Stimulated activated CD8-positive, alpha-beta memory T cell treated with anti-CD3 and anti-CD28 coated beads, Interleukin-15, amount 100 ng/mL, for 48 hours (primary cell): ENCODE measurements at regions not wholly inside any gene's neighbourhood (a gene's known extent, or its start where the extent isn't known, plus 50 kb on each side); places are given as distances from the start of the nearest gene placed in this dataset.

Source experiments
- DNase-seq, 2 donors: peaks; one replicate each; pipeline ENCODE4 v3.0.0-alpha.2; 2020; ENCODE audit warnings: low read depth in 2 of 2

DNA sequence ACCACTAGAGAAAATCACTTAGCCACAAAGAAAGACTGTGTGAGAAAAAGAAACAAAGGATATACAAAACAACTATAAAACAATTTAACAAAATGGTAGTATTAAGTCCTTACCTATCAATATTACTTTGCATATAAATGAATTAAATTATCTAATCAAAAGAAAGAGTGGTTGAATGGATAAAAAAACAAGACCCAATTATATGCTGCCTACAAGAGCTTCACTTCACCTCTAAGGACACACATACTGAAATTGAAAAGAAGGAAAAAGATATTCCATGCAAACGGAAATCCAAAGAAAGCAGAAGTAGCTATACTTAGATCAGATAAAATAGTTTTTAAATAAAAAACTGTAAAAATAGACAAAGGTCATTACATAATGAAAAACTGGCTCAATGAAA is 134.9 kb upstream of the CCDC196 start:
- DNase-seq = no peak

DNA sequence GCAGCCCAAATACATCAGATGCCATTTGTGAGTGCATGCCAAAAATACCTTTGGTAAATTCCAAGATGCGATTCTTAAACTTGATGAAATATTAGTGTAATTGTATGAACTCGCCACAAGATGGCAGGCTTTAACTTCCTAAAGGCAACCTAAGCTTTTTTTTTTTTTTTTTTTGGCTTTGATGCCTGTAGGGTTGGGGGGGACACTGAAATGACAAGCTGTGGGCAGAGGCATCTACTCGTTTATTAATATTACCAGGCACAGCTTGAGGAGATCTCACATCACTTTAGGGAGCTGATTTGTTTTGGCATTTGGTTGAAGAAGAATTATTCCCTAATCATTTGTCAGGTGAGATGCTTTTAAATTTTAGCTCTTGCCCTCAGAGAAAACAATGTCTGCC is 126.7 kb upstream of the CCDC196 start:
- DNase-seq = no peak

DNA sequence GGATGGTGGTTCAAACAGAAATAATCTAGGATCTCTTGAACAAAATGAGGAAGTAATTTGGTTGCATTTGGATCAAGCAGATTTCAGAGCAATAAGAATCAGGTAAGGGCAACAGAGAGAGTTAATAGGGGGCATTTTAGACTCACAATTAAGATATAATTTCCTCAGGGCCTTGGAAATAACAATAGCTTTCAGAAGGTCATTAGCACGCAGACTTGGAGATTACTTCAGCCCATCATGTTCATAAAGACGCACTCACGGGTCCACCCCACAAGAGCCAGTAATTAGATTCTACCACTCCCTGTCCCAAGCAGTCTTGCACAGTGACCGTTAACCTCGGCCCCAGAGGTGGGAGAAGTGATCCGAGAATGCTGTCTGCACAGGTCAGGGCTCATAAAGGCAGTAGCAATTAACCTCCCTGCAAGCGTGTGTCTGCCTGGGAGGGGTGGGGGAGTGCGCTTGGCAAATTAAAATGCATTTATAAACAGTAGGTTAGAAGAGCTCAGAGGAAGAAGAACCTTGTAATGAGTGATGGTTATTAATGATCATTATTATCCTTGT is 125.7 kb upstream of the CCDC196 start:
- no peak for DNase-seq

DNA sequence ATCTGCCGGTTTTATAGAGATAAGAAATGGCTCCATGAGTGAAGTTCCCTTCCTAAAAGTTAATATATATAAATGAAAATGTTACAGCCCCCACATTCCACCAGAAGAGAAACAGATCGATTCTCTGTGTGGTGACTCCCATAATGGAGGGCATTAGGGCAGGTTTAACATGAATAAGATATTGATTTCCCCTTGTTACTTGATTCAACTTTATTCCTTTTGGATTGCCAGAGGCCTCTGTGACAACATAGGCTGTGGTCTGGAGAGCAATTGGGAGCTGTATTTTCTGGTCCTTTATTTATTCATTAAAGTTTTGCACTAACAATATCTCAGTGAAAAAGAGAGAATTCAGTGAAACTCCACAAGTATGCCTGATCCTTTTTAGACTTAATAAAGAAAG is 125.2 kb upstream of the CCDC196 start:
- DNase-seq = no peak

DNA sequence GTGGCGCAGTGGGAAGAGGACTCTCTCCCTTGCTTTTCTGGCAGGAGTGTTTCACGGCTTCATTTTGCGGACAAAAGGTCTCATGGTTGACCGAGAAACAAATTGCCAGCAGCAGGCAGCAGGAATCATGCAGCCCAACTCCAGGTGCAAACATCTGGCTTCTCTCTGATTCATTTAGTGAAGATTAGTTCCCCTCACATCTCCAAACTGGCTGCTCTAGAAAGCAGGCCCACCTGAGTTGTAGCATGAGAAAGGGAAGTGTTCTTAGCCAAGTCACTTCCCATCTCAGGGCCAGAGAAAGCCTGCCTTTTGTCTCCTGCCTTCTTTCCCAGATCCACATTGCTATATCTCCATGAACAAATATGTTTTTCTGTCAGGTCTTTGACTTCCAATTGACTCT is 120.8 kb upstream of the CCDC196 start:
- DNase-seq = no peak

DNA sequence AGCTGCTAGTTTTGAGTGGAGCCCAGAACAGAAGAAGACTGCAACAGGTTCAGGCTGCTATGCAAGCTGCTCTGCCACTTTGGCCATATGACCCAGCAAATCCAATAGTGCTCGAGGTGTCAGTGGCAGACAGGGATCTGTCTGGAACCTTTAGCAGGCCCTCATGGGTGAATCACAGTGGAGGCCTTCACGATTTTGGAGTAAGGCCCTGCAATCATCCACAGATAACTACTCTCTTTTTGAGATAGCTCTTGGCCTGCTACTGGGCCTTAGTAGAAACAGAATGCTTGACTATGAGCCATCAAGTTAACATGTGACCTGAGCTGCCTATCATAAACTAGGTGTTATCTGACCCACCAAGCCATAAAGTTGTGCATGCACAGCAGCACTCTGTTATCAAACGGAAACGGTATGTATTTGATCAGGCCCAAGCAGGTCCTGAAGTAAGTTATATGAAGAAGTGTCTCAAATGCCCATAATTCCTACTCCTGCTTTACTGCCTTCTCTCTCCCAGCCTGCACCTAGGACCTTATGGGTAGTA is 116.9 kb upstream of the CCDC196 start:
- no peak for DNase-seq

DNA sequence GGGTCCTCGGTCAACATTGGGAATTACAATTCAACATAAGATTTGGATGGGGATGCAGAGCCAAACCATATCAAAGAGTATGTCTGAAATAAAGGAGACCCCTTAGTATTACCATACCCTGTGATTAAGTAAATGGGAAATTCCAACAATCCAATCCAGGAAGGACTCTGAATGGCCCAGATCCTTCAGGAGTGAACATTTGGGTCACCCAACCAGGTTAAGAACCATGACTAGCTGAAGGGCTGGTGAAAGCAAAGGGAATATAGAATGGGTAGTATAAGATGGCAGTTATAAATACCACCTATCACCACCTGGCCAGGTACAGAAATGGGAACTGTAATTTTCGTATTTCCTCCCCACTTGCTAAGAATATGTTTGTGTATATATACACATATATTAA is 114.4 kb upstream of the CCDC196 start:
- no peak for DNase-seq

DNA sequence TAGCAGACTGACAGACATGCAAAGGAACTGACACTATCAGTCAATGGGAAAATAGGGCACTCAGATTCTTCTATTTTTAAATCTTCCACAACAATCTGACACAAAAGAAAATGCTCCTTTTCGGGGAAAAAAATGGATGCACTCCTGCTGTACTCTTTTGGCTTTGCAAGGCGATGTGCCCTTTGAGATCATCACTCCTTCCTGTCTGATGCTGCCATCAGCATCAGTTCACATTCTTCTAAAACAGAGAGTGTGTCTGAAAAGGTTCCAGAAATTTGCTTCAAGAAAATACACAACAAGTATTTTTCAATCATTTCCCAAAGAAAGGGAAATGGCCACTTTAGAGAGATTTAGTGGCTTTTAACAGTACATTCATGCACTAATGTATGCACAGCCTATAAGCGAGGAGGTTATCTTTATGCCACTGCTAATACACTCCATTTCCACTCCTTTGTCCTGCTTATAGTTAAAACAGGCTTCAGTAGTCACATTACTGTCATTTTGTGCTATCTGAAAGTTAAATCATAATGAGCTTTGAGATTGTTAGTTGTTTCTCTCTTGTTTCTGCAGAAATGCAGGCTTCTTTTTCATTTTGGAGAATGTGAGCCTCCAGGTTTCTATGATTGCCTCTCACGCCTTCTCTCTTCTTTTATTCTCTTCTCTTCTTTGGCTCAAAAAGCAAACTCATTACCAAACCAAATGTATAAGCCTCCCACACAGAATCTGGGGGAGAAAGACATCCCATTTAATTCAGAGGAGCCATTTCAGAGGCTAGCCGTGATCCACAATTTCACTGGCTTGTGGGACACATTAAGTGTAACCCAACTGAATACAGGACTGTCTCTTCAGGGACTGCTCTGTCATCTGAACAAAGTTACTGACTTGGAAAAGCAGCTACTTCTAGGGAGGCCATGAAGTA is 110.9 kb upstream of the CCDC196 start:
- no peak for DNase-seq

DNA sequence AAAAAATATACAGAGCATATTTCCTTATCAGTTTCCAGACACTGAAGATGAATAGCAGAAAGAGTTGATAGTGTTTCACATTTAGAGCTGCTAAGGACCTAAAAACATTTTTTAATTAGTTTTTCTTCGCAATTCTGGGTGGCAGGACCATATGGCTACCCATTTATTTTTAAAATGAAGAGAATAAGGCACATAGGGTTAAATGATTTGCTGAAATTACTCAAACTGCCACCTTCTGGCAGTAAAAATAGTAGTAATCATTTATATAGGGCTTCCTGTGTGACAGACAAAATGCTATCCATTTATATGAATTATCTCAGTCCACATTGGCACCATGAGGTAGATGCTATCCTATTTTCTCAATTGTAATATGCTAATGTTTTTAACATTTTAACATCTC is 108.6 kb upstream of the CCDC196 start:
- no peak for DNase-seq

DNA sequence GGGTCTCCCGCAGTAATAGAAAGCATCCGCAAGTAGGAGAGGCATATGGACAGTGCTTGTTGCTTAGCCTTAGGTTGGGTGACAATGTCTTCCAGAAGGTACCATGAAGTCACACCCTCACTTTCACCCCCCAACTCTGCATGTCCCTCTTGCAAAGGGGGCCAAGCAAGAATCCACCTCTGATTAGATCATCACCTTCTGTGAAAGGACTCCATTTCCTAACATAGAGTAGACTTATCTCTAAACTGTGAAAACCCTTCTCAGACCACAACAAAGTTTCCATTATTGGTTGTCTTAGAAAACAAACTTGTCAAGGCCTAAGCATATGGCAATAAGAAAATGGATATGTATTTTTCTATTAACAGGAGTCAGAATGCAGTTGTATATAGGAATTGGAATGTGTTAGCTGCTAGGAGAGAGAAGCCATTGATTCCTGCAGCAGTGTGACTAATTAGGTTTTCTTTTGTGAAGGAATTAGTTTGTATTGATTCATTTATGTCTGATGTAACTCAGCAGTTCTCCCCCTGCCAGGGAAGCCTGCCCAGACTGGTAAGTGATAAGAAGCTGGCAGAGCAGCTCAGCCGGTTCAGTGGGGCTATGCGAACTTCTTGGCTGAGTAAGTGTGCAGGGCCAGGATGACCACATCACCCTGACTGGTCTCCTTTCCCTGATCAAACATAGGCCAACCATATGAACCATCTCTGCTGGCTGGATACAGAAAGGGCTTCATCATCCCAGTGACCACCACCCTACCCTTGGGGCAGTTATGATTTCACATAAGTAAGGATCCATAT is 107.3 kb upstream of the CCDC196 start:
- no peak for DNase-seq

DNA sequence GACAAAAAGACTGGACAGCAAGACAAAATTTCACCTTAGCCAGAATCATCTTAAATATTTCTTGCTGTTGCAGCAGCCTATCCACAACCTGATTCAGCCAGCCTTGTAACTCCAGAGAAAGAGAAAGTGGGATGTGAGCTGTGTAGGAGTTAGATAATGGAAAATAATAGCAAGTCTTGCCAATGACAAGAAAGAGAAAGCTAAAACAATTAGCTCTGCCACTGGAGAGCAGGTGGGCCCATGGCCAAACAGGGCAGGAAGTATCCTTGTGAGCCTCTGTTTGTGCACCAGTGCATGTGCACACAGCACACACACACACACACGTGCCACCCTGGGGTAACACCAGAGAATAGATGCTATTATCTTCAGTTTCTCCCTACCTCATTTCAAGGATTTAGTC is 106.0 kb upstream of the CCDC196 start:
- DNase-seq = no peak

DNA sequence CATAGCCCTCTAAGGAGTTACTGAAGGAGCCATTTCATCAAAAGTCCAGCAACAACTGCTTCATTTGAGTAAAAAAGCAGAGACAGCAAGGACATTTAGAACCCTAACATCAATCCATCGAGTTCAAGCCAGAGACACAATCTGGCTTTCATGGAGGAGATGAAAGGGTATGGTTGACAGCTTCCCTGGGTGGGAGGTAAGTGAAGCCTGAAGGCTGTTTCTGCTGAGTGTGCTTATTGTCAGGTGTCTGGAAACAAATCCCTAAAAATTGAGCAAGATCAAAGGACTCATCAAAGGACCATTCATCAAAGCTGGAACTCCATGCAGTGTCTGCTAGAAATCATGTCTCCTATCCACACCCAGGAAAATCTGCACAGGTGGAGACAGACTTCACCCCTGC is 104.4 kb upstream of the CCDC196 start:
- DNase-seq = no peak

DNA sequence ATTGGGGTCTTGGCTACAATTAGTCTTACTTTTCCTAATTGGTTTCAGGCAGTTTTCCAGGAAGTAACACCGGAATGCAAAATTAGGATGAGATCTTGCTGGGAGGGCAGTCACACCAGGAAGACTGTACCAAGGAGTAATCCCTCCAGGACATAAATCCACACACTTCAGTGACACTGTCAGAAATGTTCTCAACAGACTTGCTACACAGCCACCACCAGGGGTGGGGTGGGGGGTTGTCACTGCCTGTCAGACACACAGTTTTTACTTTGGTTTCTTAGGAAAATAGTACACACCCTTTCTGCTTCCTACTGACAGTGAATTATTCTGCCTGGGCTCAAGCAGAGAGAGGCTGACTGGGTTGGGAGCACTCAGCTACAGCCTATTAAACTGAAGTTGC is 102.9 kb upstream of the CCDC196 start:
- DNase-seq = no peak

DNA sequence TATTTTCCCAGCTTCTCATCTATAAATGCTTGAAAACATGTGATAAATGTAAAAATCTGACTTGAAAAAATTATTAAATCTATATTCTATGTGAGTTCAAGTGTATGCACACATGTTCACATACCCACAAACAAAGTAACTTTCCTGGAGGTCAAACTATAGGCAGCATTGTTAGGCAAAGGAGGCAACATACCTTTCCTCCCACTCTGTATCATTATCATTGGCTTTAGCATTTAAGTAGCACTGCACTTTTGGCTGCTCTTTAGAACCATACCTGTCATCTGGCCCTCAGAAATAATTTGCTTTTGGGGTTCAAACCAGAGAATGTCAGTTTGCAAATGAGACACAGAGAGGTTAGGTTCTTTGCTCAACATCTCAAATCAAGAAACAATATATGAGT is 102.4 kb upstream of the CCDC196 start:
- no peak for DNase-seq

DNA sequence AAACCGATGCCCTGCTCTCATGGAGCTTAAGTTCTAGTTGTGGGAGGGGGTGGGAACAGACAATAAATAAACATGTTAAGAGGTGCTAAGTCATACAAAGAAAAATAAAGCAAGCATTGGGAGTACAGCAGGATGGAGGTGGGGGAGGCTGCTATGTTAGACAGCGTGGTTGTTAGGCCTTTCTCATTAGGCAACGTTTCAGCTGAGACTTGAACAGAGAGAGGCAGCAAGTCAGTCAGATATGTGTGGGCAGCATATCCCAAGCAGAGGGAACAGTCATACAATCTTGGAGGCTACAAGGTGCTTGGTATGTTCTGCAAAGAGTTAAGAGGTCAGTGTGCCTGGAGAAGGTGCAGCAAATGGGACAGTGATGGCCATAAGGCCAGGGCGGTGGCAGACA is 97.7 kb upstream of the CCDC196 start:
- no peak for DNase-seq

DNA sequence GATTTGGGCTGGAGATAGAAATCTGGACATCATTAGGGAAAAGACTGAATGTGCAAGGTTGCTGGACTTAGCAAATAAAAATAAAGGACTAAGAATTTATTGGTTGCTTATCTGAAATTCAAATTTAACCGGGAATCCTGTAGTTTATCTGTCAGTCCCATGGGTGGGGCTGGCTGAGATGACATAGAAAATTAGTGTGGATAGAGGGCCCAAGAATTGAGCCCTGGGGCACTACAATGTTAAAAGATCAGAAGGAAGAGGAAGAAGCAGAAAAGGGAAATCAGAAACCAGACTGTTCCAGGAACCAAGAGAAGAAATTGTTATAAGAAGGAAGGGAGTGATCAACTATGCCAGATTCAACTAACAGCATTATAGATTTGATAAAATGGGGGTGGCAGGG is 96.7 kb upstream of the CCDC196 start:
- DNase-seq = no peak

DNA sequence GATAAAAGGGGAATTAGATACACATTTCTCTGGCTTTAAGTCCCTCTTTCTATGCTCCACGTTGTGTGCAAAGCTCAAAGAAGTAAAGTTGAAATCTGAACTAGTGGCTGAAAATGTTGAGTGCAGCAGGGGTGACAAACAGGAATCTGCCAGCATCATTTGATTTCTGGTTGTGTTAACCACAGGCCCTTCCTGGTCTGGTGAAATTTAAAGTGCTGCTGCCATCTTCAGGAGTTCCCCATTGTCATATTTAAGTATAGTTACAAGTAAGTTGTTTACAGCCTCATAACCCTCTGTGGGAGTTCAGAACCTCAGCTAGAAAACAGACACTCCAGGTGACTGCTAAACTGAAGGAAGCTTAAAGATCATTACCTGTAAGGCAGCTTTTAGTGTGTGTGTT is 90.9 kb upstream of the CCDC196 start:
- no peak for DNase-seq

DNA sequence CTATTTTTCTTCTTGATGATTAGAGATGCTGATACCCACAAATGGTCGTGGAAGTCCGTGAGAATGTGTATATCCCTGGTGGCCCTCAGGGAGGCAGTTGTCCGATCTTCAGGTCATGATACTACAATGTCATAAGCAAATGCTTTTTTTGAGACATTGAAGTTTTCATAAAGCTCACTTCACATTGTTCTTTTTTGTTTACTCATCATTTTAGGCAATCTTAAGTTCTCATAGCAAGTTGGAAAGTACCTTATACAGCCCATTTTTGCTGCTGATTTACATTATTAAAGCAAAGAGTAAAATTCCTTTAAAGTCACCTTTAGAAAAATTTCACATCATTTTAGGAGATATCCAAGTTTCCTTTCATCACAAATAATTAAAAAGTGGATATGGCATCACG is 90.0 kb upstream of the CCDC196 start:
- DNase-seq = no peak

DNA sequence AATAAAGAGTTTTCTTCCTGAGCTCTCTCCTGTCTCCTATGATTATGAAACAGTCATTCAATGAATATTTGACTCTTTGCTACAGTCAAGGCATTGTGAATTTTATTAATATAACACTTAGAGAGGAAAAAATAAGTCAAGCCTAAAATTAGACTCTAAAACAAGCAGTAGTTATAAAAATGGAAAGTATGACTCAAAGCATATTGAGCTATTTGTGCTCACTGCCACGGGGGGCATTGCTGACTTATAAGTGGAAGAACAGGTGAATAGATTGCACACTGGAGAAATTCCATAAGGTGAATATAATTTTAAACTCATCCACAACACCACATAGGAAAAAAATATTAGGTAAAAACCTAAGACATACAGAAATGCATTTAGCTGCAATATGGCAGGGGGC is 87.7 kb upstream of the CCDC196 start:
- no peak for DNase-seq

DNA sequence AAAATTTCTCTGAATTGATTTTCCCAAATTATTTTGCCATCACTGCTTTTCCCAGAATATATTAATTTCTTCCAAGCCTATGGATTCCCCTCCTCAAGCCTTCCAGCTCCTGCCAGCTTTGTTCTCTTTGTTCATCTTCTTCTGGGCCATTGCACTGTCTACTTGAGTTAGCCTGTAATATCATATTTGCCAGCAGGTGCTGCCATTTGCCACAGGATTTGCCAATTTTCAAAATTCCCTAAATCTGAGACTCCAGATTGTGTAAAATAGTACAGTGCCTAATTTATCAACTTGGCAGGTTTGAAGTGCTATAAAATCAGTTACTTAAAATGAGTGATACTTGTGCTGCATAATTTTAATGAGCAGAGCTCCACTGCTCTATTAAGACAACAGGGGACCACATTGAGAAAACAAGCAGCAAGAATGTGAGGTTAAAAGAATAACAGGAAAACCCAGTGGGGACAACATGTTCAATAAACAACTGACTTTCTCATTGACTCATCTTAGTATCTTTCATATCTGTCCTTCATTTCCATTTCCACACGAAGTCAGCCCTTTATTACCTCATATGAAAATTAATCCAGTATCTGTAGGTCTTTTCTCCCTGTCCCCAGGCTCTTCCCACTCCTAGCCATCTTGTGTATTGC is 84.6 kb upstream of the CCDC196 start:
- DNase-seq = no peak

DNA sequence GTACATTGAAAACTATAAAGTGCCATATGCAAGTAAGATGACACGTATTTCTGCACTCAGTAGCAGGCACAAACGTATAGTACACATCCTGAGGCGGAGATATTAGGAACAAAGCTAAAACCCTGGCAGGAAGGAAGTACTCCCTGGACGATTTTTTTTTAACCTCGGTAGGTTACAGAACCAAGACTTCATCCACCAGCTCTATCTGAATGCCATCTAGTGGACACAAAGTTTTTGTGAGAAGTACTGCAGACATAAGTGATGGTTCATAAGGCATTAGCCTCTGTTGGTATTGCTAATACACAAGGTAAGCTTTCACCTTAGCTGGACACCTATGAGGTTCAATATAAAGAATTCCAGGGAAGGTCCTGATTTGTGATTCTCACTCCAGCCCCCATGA is 83.0 kb upstream of the CCDC196 start:
- no peak for DNase-seq

DNA sequence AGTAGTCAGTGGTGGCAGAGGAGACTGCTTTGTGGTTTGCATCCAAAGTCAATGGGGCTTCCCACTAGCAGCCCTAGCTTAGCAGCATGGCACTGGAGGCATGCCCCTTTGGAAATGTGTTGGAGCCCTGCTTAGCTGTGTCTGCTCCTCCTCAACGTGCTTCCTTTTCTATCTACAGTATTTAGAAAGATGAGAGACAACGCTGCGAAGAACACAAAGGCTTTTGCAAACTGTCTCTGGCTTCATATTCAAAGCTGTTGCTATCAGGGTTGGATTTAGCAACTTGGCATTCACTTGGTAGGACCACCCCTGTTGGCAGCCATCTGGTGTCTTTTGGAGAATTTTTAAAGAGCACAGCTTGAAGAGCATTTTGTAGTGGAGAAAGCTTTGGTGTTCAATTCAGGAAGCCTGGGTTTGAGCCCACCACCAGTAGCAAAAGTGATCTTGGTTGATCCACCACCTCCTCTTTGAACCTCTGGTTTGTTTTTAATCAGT is 82.1 kb upstream of the CCDC196 start:
- no peak for DNase-seq
